Liver (tissue), 8 donors: ENCODE measurements at regions not wholly inside any gene's neighbourhood (a gene's known extent, or its start where the extent isn't known, plus 50 kb on each side); places are given as distances from the start of the nearest gene placed in this dataset.

ENCODE experiments used
- DNase-seq: peaks from one replicate; pipeline ENCODE4 v3.0.0-alpha.2; 2017; ENCODE audit warnings: low spot score
- H3K27ac ChIP-seq, 2 donors: one replicate each; pipeline ENCODE4 v1.7.0; 2013; ENCODE audit warnings: inconsistent platforms in 2 of 2, low read length in 2 of 2, control low read depth in 1 of 2, low read depth in 1 of 2, mild to moderate bottlenecking in 1 of 2
- H3K27me3 ChIP-seq, 4 donors: one replicate each; pipeline versions ENCODE4 v1.6.1 to v1.7.0; 2013; ENCODE audit warnings: low read length in 3 of 4, inconsistent platforms in 1 of 4, mild to moderate bottlenecking in 1 of 4, moderate library complexity in 1 of 4; ENCODE audit not compliant: control insufficient read depth in 4 of 4, insufficient read depth in 4 of 4
- H3K36me3 ChIP-seq, 4 donors: one replicate each; pipeline versions ENCODE4 v1.6.1 to v1.7.0; 2013; ENCODE audit warnings: low read length in 3 of 4, mild to moderate bottlenecking in 3 of 4, low read depth in 1 of 4, moderate library complexity in 1 of 4; ENCODE audit not compliant: control insufficient read depth in 4 of 4, insufficient read depth in 3 of 4
- H3K4me1 ChIP-seq, 4 donors: one replicate each; pipeline versions ENCODE4 v1.6.1 to v1.7.0; 2013; ENCODE audit warnings: low read length in 3 of 4, mild to moderate bottlenecking in 3 of 4, moderate library complexity in 1 of 4; ENCODE audit not compliant: control insufficient read depth in 4 of 4, insufficient read depth in 4 of 4
- H3K4me3 ChIP-seq, 3 donors: one replicate each; pipeline versions ENCODE4 v1.6.1 to v1.7.0; 2013; ENCODE audit warnings: low read length in 3 of 3, control low read depth in 1 of 3, low read depth in 1 of 3, mild to moderate bottlenecking in 1 of 3
- H3K9ac ChIP-seq, 2 donors: one replicate each; pipeline ENCODE4 v1.7.0; 2013; ENCODE audit warnings: low read length in 2 of 2, mild to moderate bottlenecking in 2 of 2, moderate library complexity in 2 of 2, control low read depth in 1 of 2, low read depth in 1 of 2
- H3K9me3 ChIP-seq, 4 donors: one replicate each; pipeline versions ENCODE4 v1.6.1 to v1.7.0; 2013; ENCODE audit warnings: low read length in 3 of 4; ENCODE audit not compliant: control insufficient read depth in 4 of 4
- ATF3 ChIP-seq: IDR thresholded peaks from 2 replicates; pipeline ENCODE4 v1.6.1; 2016; ENCODE audit warnings: antibody characterized with exemption
- EGR1 ChIP-seq, 2 donors: IDR thresholded peaks; 2 replicates each; pipeline ENCODE4 v1.6.1; 2016 to 2018; ENCODE audit warnings: antibody characterized with exemption in 2 of 2, low read depth in 2 of 2
- FOXA1 ChIP-seq: IDR thresholded peaks from 2 replicates; pipeline ENCODE4 v1.6.1; 2016; ENCODE audit warnings: antibody characterized with exemption
- FOXA2 ChIP-seq: IDR thresholded peaks from 2 replicates; pipeline ENCODE4 v1.6.1; 2016; ENCODE audit warnings: antibody characterized with exemption
- GABPA ChIP-seq, 2 donors: IDR thresholded peaks in 1 of 2; conservative IDR thresholded peaks in 1 of 2; 2 replicates each; pipeline ENCODE4 v1.6.1; 2016; ENCODE audit warnings: antibody characterized with exemption in 2 of 2, mild to moderate bottlenecking in 1 of 2, moderate library complexity in 1 of 2
- HNF4A ChIP-seq, 2 donors: conservative IDR thresholded peaks; 2 replicates each; pipeline ENCODE4 v1.6.1; 2016; ENCODE audit warnings: antibody characterized with exemption in 2 of 2, mild to moderate bottlenecking in 2 of 2
- HNF4G ChIP-seq: IDR thresholded peaks from 2 replicates; pipeline ENCODE4 v1.6.1; 2016; ENCODE audit warnings: antibody characterized with exemption
- JUND ChIP-seq, 2 donors: IDR thresholded peaks; 2 replicates each; pipeline ENCODE4 v1.6.1; 2016; ENCODE audit warnings: antibody characterized with exemption in 2 of 2
- NR2F2 ChIP-seq: IDR thresholded peaks from 2 replicates; pipeline ENCODE4 v1.6.1; 2016; ENCODE audit warnings: antibody characterized with exemption
- RAD21 ChIP-seq, 2 donors: IDR thresholded peaks; 2 replicates each; pipeline ENCODE4 v1.6.1; 2016; ENCODE audit warnings: antibody characterized with exemption in 2 of 2, mild to moderate bottlenecking in 2 of 2
- RXRA ChIP-seq, 2 donors: IDR thresholded peaks; 2 replicates each; pipeline ENCODE4 v1.6.1; 2017 to 2018; ENCODE audit warnings: antibody characterized with exemption in 2 of 2, mild to moderate bottlenecking in 1 of 2
- SP1 ChIP-seq: IDR thresholded peaks from 2 replicates; pipeline ENCODE4 v1.6.1; 2018; ENCODE audit warnings: antibody characterized with exemption, mild to moderate bottlenecking
- TAF1 ChIP-seq: conservative IDR thresholded peaks from 2 replicates; pipeline ENCODE4 v1.6.1; 2016; ENCODE audit warnings: antibody characterized with exemption, mild to moderate bottlenecking
- YY1 ChIP-seq: IDR thresholded peaks from 2 replicates; pipeline ENCODE4 v1.6.1; 2016; ENCODE audit warnings: antibody characterized with exemption, mild to moderate bottlenecking
- ZBTB33 ChIP-seq: IDR thresholded peaks from 2 replicates; pipeline ENCODE4 v1.6.1; 2016; ENCODE audit warnings: antibody characterized with exemption
- WGBS: extraction: QIAGEN DNeasy Blood & Tissue Kit; methylation state at CpG from one replicate; pipeline ENCODE4 v1.1.7; 2013; 5-methylcytosine and 5-hydroxymethylcytosine counted together
- TF ChIP-seq, protein P1 (sequence below): fragments of 150-350 bp; IDR thresholded peaks from 2 replicates; pipeline ENCODE4 v1.5.1; 2017; ENCODE audit warnings: improper control_type of control experiment, low read depth, low read length; ENCODE audit not compliant: missing input control
- TF ChIP-seq, protein P2 (sequence below): IDR thresholded peaks from 2 replicates; pipeline ENCODE4 v1.6.1; 2016; ENCODE audit warnings: antibody characterized with exemption, mild to moderate bottlenecking
- TF ChIP-seq, protein P3 (sequence below): IDR thresholded peaks from 2 replicates; pipeline ENCODE4 v1.6.1; 2016; ENCODE audit warnings: antibody characterized with exemption
- donor health status: healthy.
- donor health status: healthy.
- donor health status: healthy.
- donor health status: healthy.
- donor health status: healthy.

- Histone ChIP-seq H3K4me3 (no peak overlapping the region), H3K4me1 (no peaks in the 10 kb centered on the region), H3K27me3 (peaks cover 0 to 11% (median 0%) of the 10 kb centered on the region in 4 donors), H3K9ac (no peak overlapping the region), H3K27ac (no peak overlapping the region), H3K9me3 (no peaks in the 10 kb centered on the region), H3K36me3 (no peaks in the 10 kb centered on the region)
- 70% methylated on average over 5 of the region's 5 CpGs for WGBS
- TF ChIP-seq ZBTB33, result no peak
- no peak for TF ChIP-seq RAD21 (IDR thresholded peaks at IDR 0.05)
- TF ChIP-seq, protein P1, sequence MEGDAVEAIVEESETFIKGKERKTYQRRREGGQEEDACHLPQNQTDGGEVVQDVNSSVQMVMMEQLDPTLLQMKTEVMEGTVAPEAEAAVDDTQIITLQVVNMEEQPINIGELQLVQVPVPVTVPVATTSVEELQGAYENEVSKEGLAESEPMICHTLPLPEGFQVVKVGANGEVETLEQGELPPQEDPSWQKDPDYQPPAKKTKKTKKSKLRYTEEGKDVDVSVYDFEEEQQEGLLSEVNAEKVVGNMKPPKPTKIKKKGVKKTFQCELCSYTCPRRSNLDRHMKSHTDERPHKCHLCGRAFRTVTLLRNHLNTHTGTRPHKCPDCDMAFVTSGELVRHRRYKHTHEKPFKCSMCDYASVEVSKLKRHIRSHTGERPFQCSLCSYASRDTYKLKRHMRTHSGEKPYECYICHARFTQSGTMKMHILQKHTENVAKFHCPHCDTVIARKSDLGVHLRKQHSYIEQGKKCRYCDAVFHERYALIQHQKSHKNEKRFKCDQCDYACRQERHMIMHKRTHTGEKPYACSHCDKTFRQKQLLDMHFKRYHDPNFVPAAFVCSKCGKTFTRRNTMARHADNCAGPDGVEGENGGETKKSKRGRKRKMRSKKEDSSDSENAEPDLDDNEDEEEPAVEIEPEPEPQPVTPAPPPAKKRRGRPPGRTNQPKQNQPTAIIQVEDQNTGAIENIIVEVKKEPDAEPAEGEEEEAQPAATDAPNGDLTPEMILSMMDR, result no peak
- no peak for TF ChIP-seq GABPA (IDR thresholded peaks at IDR 0.05 in 1 of 2, conservative IDR thresholded peaks at IDR 0.05 in 1 of 2)
- TF ChIP-seq, protein P2, sequence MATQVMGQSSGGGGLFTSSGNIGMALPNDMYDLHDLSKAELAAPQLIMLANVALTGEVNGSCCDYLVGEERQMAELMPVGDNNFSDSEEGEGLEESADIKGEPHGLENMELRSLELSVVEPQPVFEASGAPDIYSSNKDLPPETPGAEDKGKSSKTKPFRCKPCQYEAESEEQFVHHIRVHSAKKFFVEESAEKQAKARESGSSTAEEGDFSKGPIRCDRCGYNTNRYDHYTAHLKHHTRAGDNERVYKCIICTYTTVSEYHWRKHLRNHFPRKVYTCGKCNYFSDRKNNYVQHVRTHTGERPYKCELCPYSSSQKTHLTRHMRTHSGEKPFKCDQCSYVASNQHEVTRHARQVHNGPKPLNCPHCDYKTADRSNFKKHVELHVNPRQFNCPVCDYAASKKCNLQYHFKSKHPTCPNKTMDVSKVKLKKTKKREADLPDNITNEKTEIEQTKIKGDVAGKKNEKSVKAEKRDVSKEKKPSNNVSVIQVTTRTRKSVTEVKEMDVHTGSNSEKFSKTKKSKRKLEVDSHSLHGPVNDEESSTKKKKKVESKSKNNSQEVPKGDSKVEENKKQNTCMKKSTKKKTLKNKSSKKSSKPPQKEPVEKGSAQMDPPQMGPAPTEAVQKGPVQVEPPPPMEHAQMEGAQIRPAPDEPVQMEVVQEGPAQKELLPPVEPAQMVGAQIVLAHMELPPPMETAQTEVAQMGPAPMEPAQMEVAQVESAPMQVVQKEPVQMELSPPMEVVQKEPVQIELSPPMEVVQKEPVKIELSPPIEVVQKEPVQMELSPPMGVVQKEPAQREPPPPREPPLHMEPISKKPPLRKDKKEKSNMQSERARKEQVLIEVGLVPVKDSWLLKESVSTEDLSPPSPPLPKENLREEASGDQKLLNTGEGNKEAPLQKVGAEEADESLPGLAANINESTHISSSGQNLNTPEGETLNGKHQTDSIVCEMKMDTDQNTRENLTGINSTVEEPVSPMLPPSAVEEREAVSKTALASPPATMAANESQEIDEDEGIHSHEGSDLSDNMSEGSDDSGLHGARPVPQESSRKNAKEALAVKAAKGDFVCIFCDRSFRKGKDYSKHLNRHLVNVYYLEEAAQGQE, result no peak
- TF ChIP-seq YY1, result no peak
- no peak for TF ChIP-seq NR2F2
- TF ChIP-seq, protein P3, sequence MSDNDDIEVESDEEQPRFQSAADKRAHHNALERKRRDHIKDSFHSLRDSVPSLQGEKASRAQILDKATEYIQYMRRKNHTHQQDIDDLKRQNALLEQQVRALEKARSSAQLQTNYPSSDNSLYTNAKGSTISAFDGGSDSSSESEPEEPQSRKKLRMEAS, result no peak
- TF ChIP-seq SP1, result no peak
- no peak for TF ChIP-seq JUND (IDR thresholded peaks at IDR 0.05)
- no peak for TF ChIP-seq FOXA2
- TF ChIP-seq RXRA (IDR thresholded peaks at IDR 0.05), result no peak
- no peak for TF ChIP-seq HNF4A (conservative IDR thresholded peaks at IDR 0.05)
- no peak for TF ChIP-seq FOXA1
- no peak for TF ChIP-seq TAF1
- TF ChIP-seq EGR1 (IDR thresholded peaks at IDR 0.05; ENCODE audit: low read depth in 2 of 2), result no peak
- no peak for TF ChIP-seq HNF4G
- no peak for TF ChIP-seq ATF3
- no peak for DNase-seq
Measured at GRCh38 chr18:77918730-77919129, 669.1 kb downstream of the GALR1 start.

GRCh38 chr18:77919923-77920322 lies 670.3 kb downstream of the GALR1 start:
- no peaks in the 10 kb centered on the region for H3K9me3 ChIP-seq
- no peaks in the 10 kb centered on the region for H3K36me3 ChIP-seq
- 65% methylated on average over 4 of the region's 4 CpGs for WGBS
- no peaks in the 10 kb centered on the region for H3K4me1 ChIP-seq
- DNase-seq, result no peak
- H3K27ac ChIP-seq, result no peak overlapping the region
- no peak overlapping the region for H3K9ac ChIP-seq
- peaks cover 0 to 11% (median 0%) of the 10 kb centered on the region in 4 donors for H3K27me3 ChIP-seq
- TF ChIP-seq EGR1 (IDR thresholded peaks at IDR 0.05; ENCODE audit: low read depth in 2 of 2) (no peak), FOXA1 (no peak), JUND (IDR thresholded peaks at IDR 0.05) (no peak), HNF4G (no peak), HNF4A (conservative IDR thresholded peaks at IDR 0.05) (no peak), SP1 (no peak), RAD21 (IDR thresholded peaks at IDR 0.05) (no peak), TAF1 (no peak), NR2F2 (no peak)
- TF ChIP-seq, protein P3, result no peak
- TF ChIP-seq, protein P1, result no peak
- TF ChIP-seq, protein P2, result no peak
- no peak overlapping the region for H3K4me3 ChIP-seq
